Upper lobe of left lung (tissue), 4 donors: ENCODE measurements at regions not wholly inside any gene's neighbourhood (a gene's known extent, or its start where the extent isn't known, plus 50 kb on each side); places are given as distances from the start of the nearest gene placed in this dataset.

Experiments
- CTCF ChIP-seq, 6 experiments: fragments of 450-650 bp in 4 of 6; fragments of 200-600 bp in 2 of 6; sonication (generic) in 2 of 6; IDR thresholded peaks; one replicate each; pipeline ENCODE4 v1.5.1; 2016 to 2019; ENCODE audit warnings: antibody characterized with exemption in 6 of 6
- EP300 ChIP-seq, 4 donors: sonication (generic); formaldehyde crosslinking; IDR thresholded peaks; one replicate each; pipeline ENCODE4 v1.5.1; 2017; ENCODE audit warnings: antibody characterized with exemption in 4 of 4, control low read depth in 2 of 4
- POLR2A ChIP-seq, 4 donors: fragments of 450-650 bp; IDR thresholded peaks; one replicate each; pipeline ENCODE4 v1.5.1; 2016 to 2017; ENCODE audit warnings: antibody characterized with exemption in 4 of 4, mild to moderate bottlenecking in 2 of 4

- no peak for TF ChIP-seq POLR2A (IDR thresholded peaks at IDR 0.05)
- no peak for TF ChIP-seq CTCF (IDR thresholded peaks at IDR 0.05)
- TF ChIP-seq EP300 (IDR thresholded peaks at IDR 0.05) = no peak
Observed at GRCh38 chr11:42301777-42302176, 842.3 kb upstream of the LRRC4C start.
